CD4-positive, alpha-beta T cell (primary cell): ENCODE measurements at regions not wholly inside any gene's neighbourhood (a gene's known extent, or its start where the extent isn't known, plus 50 kb on each side); places are given as distances from the start of the nearest gene placed in this dataset.
"Not testable (repeated sequence)": the region's sequence is repeated elsewhere in the genome, so short reads cannot be mapped to it uniquely, and the experiment has no call there.

ENCODE experiments used
- ATAC-seq: fragments of 200-7000 bp; cut with Tn5 transposase; one replicate; pipeline ENCODE4 v1.10.0; 2022; ENCODE audit warnings: mild to moderate bottlenecking; ENCODE audit not compliant: poor library complexity
- CTCF ChIA-PET: fragments of 350-600 bp; sonication (Branson Sonifier 250); formaldehyde crosslinking; loops from one replicate; lab custom pipeline; 2021; ENCODE audit warnings: antibody characterized with exemption, inconsistent platforms; lab: Charles Lee
- POLR2A ChIA-PET: fragments of 350-600 bp; sonication (Branson Sonifier 250); formaldehyde crosslinking; loops from one replicate; lab custom pipeline; 2021; ENCODE audit warnings: antibody characterized with exemption, inconsistent platforms; lab: Charles Lee
- DNase-seq, 14 experiments: peaks; one replicate each; pipeline ENCODE4 v3.0.0-alpha.2; 2013 to 2020; ENCODE audit warnings: mixed read lengths in 2 of 14
- H3K27ac ChIP-seq, 2 donors: one replicate each; pipeline versions ENCODE4 v1.5.1 to v1.7.0; 2013; ENCODE audit warnings: low read length in 2 of 2, low read depth in 1 of 2, mild to moderate bottlenecking in 1 of 2
- H3K27me3 ChIP-seq, 2 experiments: 1 replicate in 1 of 2; 2 replicates in 1 of 2; pipeline versions ENCODE4 v1.6.1 to v1.7.0; 2013; ENCODE audit warnings: low read length in 2 of 2, control low read depth in 1 of 2, mild to moderate bottlenecking in 1 of 2, moderate library complexity in 1 of 2; ENCODE audit not compliant: insufficient read depth in 2 of 2, control insufficient read depth in 1 of 2
- H3K36me3 ChIP-seq: one replicate; pipeline ENCODE4 v1.6.1; 2013; ENCODE audit warnings: low read length, control low read depth; ENCODE audit not compliant: insufficient read depth
- H3K4me1 ChIP-seq: one replicate; pipeline ENCODE4 v1.6.1; 2013; ENCODE audit warnings: low read length, control low read depth; ENCODE audit not compliant: insufficient read depth
- H3K4me3 ChIP-seq: one replicate; pipeline ENCODE4 v1.5.1; 2013; ENCODE audit warnings: mild to moderate bottlenecking, low read length, moderate library complexity
- H3K9me3 ChIP-seq, 2 experiments: 1 replicate in 1 of 2; 2 replicates in 1 of 2; pipeline versions ENCODE4 v1.6.1 to v1.7.0; 2013; ENCODE audit warnings: low read length in 2 of 2, mild to moderate bottlenecking in 2 of 2, control low read depth in 1 of 2, moderate library complexity in 1 of 2; ENCODE audit not compliant: control insufficient read depth in 1 of 2, insufficient read depth in 1 of 2
- H3K27ac Mint-ChIP-seq: one replicate; pipeline ENCODE4 v1.8.0; 2020; ENCODE audit warnings: mixed read lengths
- H3K27me3 Mint-ChIP-seq: one replicate; pipeline ENCODE4 v1.8.0; 2021; ENCODE audit warnings: mixed read lengths
- H3K36me3 Mint-ChIP-seq: one replicate; pipeline ENCODE4 v1.8.0; 2021; ENCODE audit warnings: low read depth, mixed read lengths
- H3K4me1 Mint-ChIP-seq: one replicate; pipeline ENCODE4 v1.8.0; 2021; ENCODE audit warnings: low read depth, mixed read lengths
- H3K4me3 Mint-ChIP-seq: one replicate; pipeline ENCODE4 v1.8.0; 2020; ENCODE audit warnings: mild to moderate bottlenecking, mixed read lengths
- H3K9me3 Mint-ChIP-seq: one replicate; pipeline ENCODE4 v1.8.0; 2020; ENCODE audit warnings: mixed read lengths
- intact Hi-C, 2 experiments: fragments of 100-400 bp; cut with DNase I in 1 of 2; cut with micrococcal nuclease in 1 of 2; formaldehyde crosslinking; loops; one replicate each; pipeline versions ENCODE4 v1.15.1 to v1.9.0; 2023 to 2025; cut with DNase I, micrococcal nuclease

DNA sequence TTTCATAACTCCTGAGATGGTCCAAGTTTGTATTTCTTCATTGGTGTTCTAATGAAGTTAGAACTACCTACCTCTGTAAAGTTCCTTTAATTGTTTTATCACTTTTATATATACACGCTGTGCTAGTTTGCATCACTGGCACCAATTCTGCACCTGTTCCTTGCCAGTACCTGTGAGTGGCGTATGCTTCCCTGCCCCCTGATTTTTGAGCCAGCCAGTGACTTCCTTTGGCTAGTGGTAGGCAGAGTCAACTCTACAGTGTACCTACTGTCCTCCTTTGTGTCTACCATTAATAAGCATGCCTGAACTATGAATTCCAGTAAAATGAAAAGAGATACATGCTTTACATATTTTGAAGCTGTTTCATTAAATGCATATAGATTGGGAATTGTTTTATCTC is 186.8 kb upstream of the SPATA31A3 start:
- H3K36me3 Mint-ChIP-seq, H3K9me3 Mint-ChIP-seq, H3K9me3 ChIP-seq, CTCF ChIA-PET, H3K4me3 Mint-ChIP-seq, H3K27me3 Mint-ChIP-seq, ATAC-seq, H3K27ac ChIP-seq, DNase-seq, H3K27me3 ChIP-seq, H3K4me1 ChIP-seq, POLR2A ChIA-PET, H3K36me3 ChIP-seq, H3K4me3 ChIP-seq, intact Hi-C loops, H3K27ac Mint-ChIP-seq, H3K4me1 Mint-ChIP-seq: not testable (repeated sequence)

- H3K36me3 Mint-ChIP-seq, ATAC-seq, H3K4me1 Mint-ChIP-seq, H3K27me3 Mint-ChIP-seq, DNase-seq, POLR2A ChIA-PET, H3K27ac ChIP-seq, H3K36me3 ChIP-seq, H3K9me3 Mint-ChIP-seq, CTCF ChIA-PET, intact Hi-C loops, H3K27me3 ChIP-seq, H3K27ac Mint-ChIP-seq, H3K4me1 ChIP-seq, H3K9me3 ChIP-seq, H3K4me3 ChIP-seq, H3K4me3 Mint-ChIP-seq: not testable (repeated sequence)
Measured at GRCh38 chr9:67175167-67175566, 182.8 kb upstream of the SPATA31A3 start.

- H3K4me1 Mint-ChIP-seq, H3K36me3 ChIP-seq, H3K27me3 ChIP-seq, H3K27ac Mint-ChIP-seq, H3K27ac ChIP-seq, H3K9me3 ChIP-seq, H3K4me3 ChIP-seq, ATAC-seq, H3K36me3 Mint-ChIP-seq, H3K4me3 Mint-ChIP-seq, intact Hi-C loops, H3K27me3 Mint-ChIP-seq, POLR2A ChIA-PET, H3K4me1 ChIP-seq, CTCF ChIA-PET, DNase-seq, H3K9me3 Mint-ChIP-seq: not testable (repeated sequence)
Measured at GRCh38 chr9:67171721-67172120, 179.4 kb upstream of the SPATA31A3 start.

DNA sequence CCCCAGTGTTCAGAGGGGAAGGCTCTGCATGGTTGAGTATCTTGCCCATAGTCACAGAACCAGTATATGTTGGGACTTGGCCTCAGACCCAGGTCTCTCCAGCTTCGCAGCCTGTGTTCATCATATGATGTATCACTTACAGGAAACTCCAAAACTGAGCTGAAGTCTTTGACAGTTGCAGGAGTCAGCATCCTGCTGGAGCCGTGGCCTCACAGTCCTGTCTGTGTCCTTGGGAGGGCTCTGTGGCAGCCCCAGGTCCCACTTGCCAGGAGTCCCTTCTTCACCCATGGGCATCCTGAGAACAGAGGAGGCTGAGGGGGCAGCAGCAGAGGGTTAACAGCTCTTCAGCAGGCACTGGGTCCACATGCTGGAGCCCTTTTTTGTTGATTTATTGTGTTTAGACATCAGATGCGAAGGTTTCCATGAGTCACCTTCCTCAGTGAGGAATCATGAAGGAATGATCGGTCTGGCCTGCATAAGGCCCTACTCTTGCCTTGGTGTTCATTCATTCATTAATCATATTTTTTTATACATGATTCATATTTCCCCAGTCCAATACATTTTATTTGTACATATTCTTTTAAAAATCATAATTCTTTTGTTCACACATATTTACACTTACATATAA is 176.3 kb upstream of the SPATA31A3 start:
- POLR2A ChIA-PET, H3K9me3 ChIP-seq, ATAC-seq, H3K27me3 ChIP-seq, H3K27ac Mint-ChIP-seq, H3K4me3 ChIP-seq, H3K36me3 Mint-ChIP-seq, H3K4me1 Mint-ChIP-seq, H3K9me3 Mint-ChIP-seq, H3K36me3 ChIP-seq, H3K27me3 Mint-ChIP-seq, DNase-seq, CTCF ChIA-PET, intact Hi-C loops, H3K27ac ChIP-seq, H3K4me1 ChIP-seq, H3K4me3 Mint-ChIP-seq: not testable (repeated sequence)

GRCh38 chr9:67166335-67166734 is 174.0 kb upstream of the SPATA31A3 start:
- H3K4me1 ChIP-seq, H3K36me3 ChIP-seq, CTCF ChIA-PET, intact Hi-C loops, H3K27me3 Mint-ChIP-seq, H3K4me3 ChIP-seq, POLR2A ChIA-PET, H3K27me3 ChIP-seq, H3K27ac Mint-ChIP-seq, H3K9me3 Mint-ChIP-seq, H3K9me3 ChIP-seq, H3K4me1 Mint-ChIP-seq, H3K4me3 Mint-ChIP-seq, H3K36me3 Mint-ChIP-seq, H3K27ac ChIP-seq, DNase-seq, ATAC-seq: not testable (repeated sequence)

- H3K4me1 Mint-ChIP-seq, H3K4me3 ChIP-seq, H3K27me3 Mint-ChIP-seq, H3K4me3 Mint-ChIP-seq, H3K4me1 ChIP-seq, ATAC-seq, H3K9me3 Mint-ChIP-seq, POLR2A ChIA-PET, H3K36me3 Mint-ChIP-seq, H3K27me3 ChIP-seq, DNase-seq, H3K9me3 ChIP-seq, H3K27ac ChIP-seq, CTCF ChIA-PET, H3K36me3 ChIP-seq, H3K27ac Mint-ChIP-seq, intact Hi-C loops: not testable (repeated sequence)
Measured at GRCh38 chr9:67162827-67163226, 170.5 kb upstream of the SPATA31A3 start.

DNA sequence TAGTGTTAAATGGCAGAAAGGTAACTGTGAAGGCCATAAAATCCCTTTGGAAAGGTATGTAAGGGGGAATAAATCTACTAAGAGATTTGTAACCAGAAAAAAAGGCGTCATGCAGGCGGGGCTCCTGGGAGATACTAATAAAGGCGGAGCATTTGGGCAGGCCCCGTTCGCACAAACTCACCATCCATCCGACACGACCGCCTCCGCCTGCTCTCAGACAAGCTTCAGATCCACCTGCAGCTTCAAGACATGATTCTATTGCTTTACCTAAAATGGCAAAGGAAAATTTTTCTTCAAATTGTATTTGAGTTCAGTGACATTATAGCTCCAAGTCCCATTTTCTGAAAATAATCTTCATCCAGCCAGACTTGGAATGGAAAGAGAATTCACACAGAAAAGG is 162.9 kb upstream of the SPATA31A3 start:
- H3K4me3 Mint-ChIP-seq, H3K9me3 Mint-ChIP-seq, DNase-seq, H3K27ac ChIP-seq, H3K4me1 ChIP-seq, H3K4me1 Mint-ChIP-seq, H3K27me3 Mint-ChIP-seq, H3K4me3 ChIP-seq, H3K36me3 ChIP-seq, CTCF ChIA-PET, POLR2A ChIA-PET, ATAC-seq, H3K27me3 ChIP-seq, intact Hi-C loops, H3K27ac Mint-ChIP-seq, H3K9me3 ChIP-seq, H3K36me3 Mint-ChIP-seq: not testable (repeated sequence)
